Panc1 (cell line): ENCODE measurements at regions not wholly inside any gene's neighbourhood (a gene's known extent, or its start where the extent isn't known, plus 50 kb on each side); places are given as distances from the start of the nearest gene placed in this dataset.

Source experiments
- ATAC-seq: fragments of 200-7000 bp; cut with Tn5 transposase; 2 replicates; pipeline ENCODE4 v1.9.1; 2020; ENCODE audit warnings: mild to moderate bottlenecking, moderate library complexity
- BruUV-seq: library from RNA; stranded (reverse); fragments of 400-500 nt; replicated peaks from 2 replicates; lab custom pipeline; 2021; lab: Mats Ljungman, UMichigan
- CTCF ChIA-PET: fragments of 300-600 bp; sonication (Branson Sonifier 250); formaldehyde crosslinking; loops from one replicate; lab custom pipeline; 2022; ENCODE audit warnings: antibody characterized with exemption; lab: Charles Lee
- POLR2A ChIA-PET: fragments of 300-600 bp; sonication (Branson Sonifier 250); formaldehyde crosslinking; loops from one replicate; lab custom pipeline; 2022; ENCODE audit warnings: antibody characterized with exemption; lab: Charles Lee
- DNase-seq: peaks from one replicate; pipeline ENCODE4 v3.0.0-alpha.2; 2010; ENCODE audit warnings: low read depth, low spot score
- H3K27ac ChIP-seq: 2 replicates; pipeline ENCODE4 v1.5.1; 2011; ENCODE audit warnings: mild to moderate bottlenecking, low read length, inconsistent platforms
- H3K27me3 ChIP-seq: fragments of 200-500 bp; sonication (Bioruptor generic); 2 replicates; pipeline ENCODE4 v1.6.0; 2014; ENCODE audit warnings: low read length, inconsistent platforms; ENCODE audit not compliant: control insufficient read depth, insufficient read depth
- H3K36me3 ChIP-seq: fragments of 200-500 bp; sonication (Bioruptor generic); 2 replicates; pipeline ENCODE4 v1.5.1; 2014; ENCODE audit warnings: inconsistent platforms, mild to moderate bottlenecking, low read length, moderate library complexity; ENCODE audit not compliant: control insufficient read depth, insufficient read depth
- H3K4me1 ChIP-seq: 2 replicates; pipeline ENCODE4 v1.5.1; 2011; ENCODE audit warnings: inconsistent platforms, mild to moderate bottlenecking, low read length, moderate library complexity; ENCODE audit not compliant: control insufficient read depth, insufficient read depth
- H3K4me3 ChIP-seq, 2 experiments: 2 replicates each; pipeline ENCODE4 v1.5.1; 2011 to 2012; ENCODE audit warnings: low read depth in 2 of 2, low read length in 2 of 2, mild to moderate bottlenecking in 2 of 2, inconsistent platforms in 1 of 2, moderate library complexity in 1 of 2
- H3K9me3 ChIP-seq: fragments of 200-500 bp; sonication (Bioruptor generic); 2 replicates; pipeline ENCODE4 v1.5.1; 2014; ENCODE audit warnings: low read depth, mild to moderate bottlenecking, inconsistent platforms, low read length, moderate library complexity; ENCODE audit not compliant: control insufficient read depth, insufficient read depth
- CTCF ChIP-seq: fragments of 450-650 bp; IDR thresholded peaks from 2 replicates; pipeline ENCODE4 v1.5.1; 2017; ENCODE audit warnings: mild to moderate bottlenecking
- POLR2AphosphoS5 ChIP-seq: IDR thresholded peaks from 2 replicates; pipeline ENCODE4 v1.6.1; 2012; ENCODE audit warnings: mild to moderate bottlenecking, low read depth, low read length, moderate library complexity
- REST ChIP-seq, 2 experiments: IDR thresholded peaks; 2 replicates each; pipeline ENCODE4 v1.6.1; 2011 to 2012; ENCODE audit warnings: low read depth in 2 of 2, control low read depth in 1 of 2, low read length in 1 of 2, mild to moderate bottlenecking in 1 of 2, moderate library complexity in 1 of 2; ENCODE audit not compliant: insufficient read depth in 1 of 2
- SIN3A ChIP-seq: IDR thresholded peaks from 2 replicates; pipeline ENCODE4 v1.6.1; 2012; ENCODE audit warnings: low read depth, mild to moderate bottlenecking, low read length, moderate library complexity, borderline replicate concordance; ENCODE audit not compliant: insufficient read depth
- TCF7L2 ChIP-seq: IDR thresholded peaks from 2 replicates; pipeline ENCODE4 v1.6.1; 2011; ENCODE audit warnings: mild to moderate bottlenecking, low read depth, low read length, inconsistent platforms
- in situ Hi-C: cut with HindIII; loops from 2 replicates; pipeline ENCODE4 v1.10.0; 2016; ENCODE audit warnings: low sequenced_read_pairs, low pct_unique_long_range_greater_than_20kb
- intact Hi-C: fragments of 100-400 bp; cut with micrococcal nuclease; formaldehyde crosslinking; loops from one replicate; pipeline ENCODE4 v1.10.0; 2022; ENCODE audit not compliant: unreplicated experiment

DNA sequence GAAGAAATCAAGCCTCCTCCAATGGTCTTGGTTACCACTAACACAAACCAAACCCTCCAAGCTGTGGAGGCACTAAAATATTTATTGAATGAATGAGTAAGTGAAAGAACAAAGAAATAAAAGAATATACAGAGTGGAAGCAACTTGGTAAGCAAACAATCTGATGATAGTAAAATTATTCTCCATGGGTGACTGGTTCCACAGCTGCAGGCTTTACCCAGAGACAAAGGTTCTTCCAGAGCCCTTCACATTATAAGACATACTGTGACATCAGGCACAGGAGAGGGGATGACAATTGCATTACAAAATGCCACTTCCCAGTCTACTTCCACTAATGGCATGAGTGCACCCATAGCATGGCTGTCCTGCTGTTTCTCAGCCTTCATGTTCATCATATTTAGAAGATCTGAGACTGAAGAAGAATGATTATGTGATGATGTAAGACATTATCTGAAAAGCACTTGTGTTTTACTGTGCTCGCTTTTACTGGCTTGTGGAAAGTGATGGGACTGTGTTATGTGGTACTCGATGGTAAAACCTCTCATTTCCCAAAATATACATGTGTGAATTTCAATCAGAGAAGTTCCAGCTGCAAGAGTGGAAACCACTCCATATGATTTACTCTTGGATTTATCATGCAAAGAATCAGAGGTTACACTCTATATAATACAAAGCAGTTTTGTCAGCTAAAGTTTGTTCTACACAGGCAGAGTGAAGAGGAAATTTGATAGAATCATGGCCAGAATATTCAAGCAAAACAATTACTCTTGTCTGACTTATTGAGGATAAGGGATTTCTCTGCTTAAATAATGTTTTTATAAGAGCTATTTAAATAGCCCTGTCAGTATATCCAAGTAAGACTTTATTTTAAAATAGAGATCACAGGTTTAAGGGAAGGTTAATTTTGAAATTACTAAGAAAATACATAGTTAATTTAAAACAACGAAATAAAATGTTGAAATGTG, 220.2 kb upstream of the NBEA start:
- CTCF ChIA-PET = no interaction called here
- intact Hi-C loops = no loop called here

DNA sequence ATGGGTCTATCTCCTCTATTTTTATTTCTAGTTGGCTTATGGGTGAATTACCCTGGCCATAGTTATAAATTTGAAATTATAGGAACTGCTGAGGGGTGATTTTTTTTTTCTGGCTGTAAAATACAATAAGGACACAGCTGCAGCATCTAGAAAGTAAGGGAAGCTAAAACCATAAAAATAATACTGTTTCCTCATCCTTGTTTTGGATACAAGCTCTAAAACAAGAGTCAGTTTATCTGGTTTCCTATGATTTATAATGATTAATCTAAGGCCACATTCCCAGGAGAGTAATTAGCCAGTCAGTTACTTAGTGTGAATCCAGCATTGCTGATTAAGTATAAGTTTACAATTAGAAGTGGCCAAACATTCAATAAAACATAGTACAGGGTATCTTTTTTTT, 219.1 kb upstream of the NBEA start:
- ChIA-PET CTCF (no interaction called here), POLR2A (no interaction called here)
- TF ChIP-seq POLR2AphosphoS5 (no peak), TCF7L2 (no peak), CTCF (no peak)
- DNase-seq = no peak
- H3K27me3 ChIP-seq = no peaks in the 10 kb centered on the region
- no peak for ATAC-seq
- intact Hi-C loops (no loop called here), in situ Hi-C loops (no loop called here)
- no peaks in the 10 kb centered on the region for H3K9me3 ChIP-seq
- no peaks in the 10 kb centered on the region for H3K36me3 ChIP-seq
- H3K27ac ChIP-seq = no peak overlapping the region
- no peak overlapping the region for H3K4me3 ChIP-seq
- no TSS peak for BruUV-seq
- no peaks in the 10 kb centered on the region for H3K4me1 ChIP-seq

More for the DNA sequence above, 220.2 kb upstream of the NBEA start:
- Histone ChIP-seq H3K27ac (no peak overlapping the region), H3K27me3 (no peaks in the 10 kb centered on the region), H3K4me3 (no peak overlapping the region), H3K36me3 (no peaks in the 10 kb centered on the region), H3K9me3 (no peaks in the 10 kb centered on the region), H3K4me1 (no peaks in the 10 kb centered on the region)
- POLR2A ChIA-PET = no interaction called here
- in situ Hi-C loops = no loop called here
- DNase-seq = no peak
- BruUV-seq = no TSS peak
- TF ChIP-seq REST (IDR thresholded peaks at IDR 0.05; ENCODE audit: insufficient read depth in 1 of 2, low read depth in 2 of 2, low read length in 1 of 2) (no peak), SIN3A (no peak), POLR2AphosphoS5 (no peak), TCF7L2 (no peak), CTCF (no peak)
- ATAC-seq = no peak
